H9 (cell line): ENCODE measurements at regions not wholly inside any gene's neighbourhood (a gene's known extent, or its start where the extent isn't known, plus 50 kb on each side); places are given as distances from the start of the nearest gene placed in this dataset.

ENCODE experiments used
- DNase-seq: peaks from one replicate; pipeline ENCODE4 v3.0.0-alpha.2; 2017
- H2AFZ ChIP-seq: one replicate; pipeline ENCODE4 v1.6.1; 2013; ENCODE audit warnings: mild to moderate bottlenecking, low read length, control low read depth, moderate library complexity
- H2AK5ac ChIP-seq: 2 replicates; pipeline ENCODE4 v1.6.1; 2013; ENCODE audit warnings: low read length, control low read depth, mixed read lengths; ENCODE audit not compliant: insufficient read length
- H2BK120ac ChIP-seq: one replicate; pipeline ENCODE4 v1.6.1; 2013; ENCODE audit warnings: low read depth, mild to moderate bottlenecking, low read length, control low read depth, inconsistent platforms; ENCODE audit not compliant: poor library complexity, severe bottlenecking
- H2BK12ac ChIP-seq: 2 replicates; pipeline ENCODE4 v1.6.1; 2013; ENCODE audit warnings: low read length, control low read depth, mixed read lengths, low read depth; ENCODE audit not compliant: insufficient read length
- H2BK15ac ChIP-seq: 2 replicates; pipeline ENCODE4 v1.6.1; 2013; ENCODE audit warnings: low read depth, low read length, control low read depth
- H2BK20ac ChIP-seq: one replicate; pipeline ENCODE4 v1.6.1; 2013; ENCODE audit warnings: low read depth, mild to moderate bottlenecking, low read length, control low read depth, inconsistent platforms; ENCODE audit not compliant: poor library complexity, severe bottlenecking
- H2BK5ac ChIP-seq: 2 replicates; pipeline ENCODE4 v1.6.1; 2013; ENCODE audit warnings: low read length, control low read depth, mixed read lengths; ENCODE audit not compliant: insufficient read length
- H3K14ac ChIP-seq: 2 replicates; pipeline ENCODE4 v1.6.1; 2013; ENCODE audit warnings: low read length, control low read depth; ENCODE audit not compliant: insufficient read depth
- H3K18ac ChIP-seq: 2 replicates; pipeline ENCODE4 v1.6.1; 2013; ENCODE audit warnings: low read depth, mild to moderate bottlenecking, mixed read lengths, low read length, control low read depth; ENCODE audit not compliant: insufficient read length
- H3K23ac ChIP-seq: 2 replicates; pipeline ENCODE4 v1.6.1; 2013; ENCODE audit warnings: low read length, control low read depth, mixed read lengths, low read depth; ENCODE audit not compliant: insufficient read length
- H3K23me2 ChIP-seq: 2 replicates; pipeline ENCODE4 v1.6.1; 2013; ENCODE audit warnings: low read depth, mild to moderate bottlenecking, mixed read lengths, low read length, control low read depth; ENCODE audit not compliant: insufficient read length, poor library complexity, severe bottlenecking
- H3K27ac ChIP-seq: 2 replicates; pipeline ENCODE4 v1.5.1; 2013; ENCODE audit warnings: low read length, control low read depth, mixed read lengths, low read depth; ENCODE audit not compliant: insufficient read length
- H3K27me3 ChIP-seq: 2 replicates; pipeline ENCODE4 v1.6.1; 2013; ENCODE audit warnings: low read length, control low read depth, inconsistent platforms; ENCODE audit not compliant: insufficient read depth
- H3K4ac ChIP-seq: 2 replicates; pipeline ENCODE4 v1.6.1; 2013; ENCODE audit warnings: low read depth, mild to moderate bottlenecking, control low read depth, inconsistent platforms, low read length, moderate library complexity
- H3K4me1 ChIP-seq: 2 replicates; pipeline ENCODE4 v1.6.1; 2013; ENCODE audit warnings: low read length, control low read depth, inconsistent platforms; ENCODE audit not compliant: insufficient read depth
- H3K4me2 ChIP-seq: 2 replicates; pipeline ENCODE4 v1.6.1; 2013; ENCODE audit warnings: low read length, control low read depth, mixed read lengths; ENCODE audit not compliant: insufficient read length, insufficient read depth
- H3K56ac ChIP-seq: 2 replicates; pipeline ENCODE4 v1.6.1; 2013; ENCODE audit warnings: low read depth, mild to moderate bottlenecking, mixed read lengths, low read length, control low read depth; ENCODE audit not compliant: insufficient read length
- H3K79me1 ChIP-seq: 2 replicates; pipeline ENCODE4 v1.6.1; 2013; ENCODE audit warnings: low read depth, mild to moderate bottlenecking, moderate library complexity, low read length, control low read depth, inconsistent platforms; ENCODE audit not compliant: insufficient read depth, poor library complexity, severe bottlenecking
- H3K79me2 ChIP-seq: 2 replicates; pipeline ENCODE4 v1.6.1; 2013; ENCODE audit warnings: low read length, control low read depth, inconsistent platforms; ENCODE audit not compliant: insufficient read depth
- H3K9ac ChIP-seq: 2 replicates; pipeline ENCODE4 v1.6.1; 2013; ENCODE audit warnings: low read length, control low read depth, mixed read lengths; ENCODE audit not compliant: insufficient read length; ENCODE audit errors: extremely low read depth
- H3K9me3 ChIP-seq: one replicate; pipeline ENCODE4 v1.6.1; 2013; ENCODE audit warnings: low read depth, low read length, inconsistent platforms; ENCODE audit not compliant: control insufficient read depth
- H3T11ph ChIP-seq: one replicate; pipeline ENCODE4 v1.6.1; 2013; ENCODE audit warnings: mild to moderate bottlenecking, low read length, control low read depth, inconsistent platforms
- H4K20me1 ChIP-seq: one replicate; pipeline ENCODE4 v1.6.1; 2013; ENCODE audit not compliant: control insufficient read depth, insufficient read length, insufficient read depth
- H4K5ac ChIP-seq: 2 replicates; pipeline ENCODE4 v1.6.1; 2013; ENCODE audit warnings: low read depth, mild to moderate bottlenecking, mixed read lengths, low read length, control low read depth; ENCODE audit not compliant: insufficient read length
- H4K8ac ChIP-seq: replicated peaks from 2 replicates; pipeline ENCODE4 v1.6.1; 2013; ENCODE audit warnings: low read length, control low read depth, mixed read lengths, low read depth; ENCODE audit not compliant: insufficient read length
- H4K91ac ChIP-seq: 2 replicates; pipeline ENCODE4 v1.6.1; 2013; ENCODE audit warnings: low read depth, mild to moderate bottlenecking, moderate library complexity, mixed read lengths, low read length, control low read depth; ENCODE audit not compliant: insufficient read length
- H3K27ac Mint-ChIP-seq, 3 experiments: 2 replicates in 2 of 3; 3 replicates in 1 of 3; pipeline ENCODE4 v1.8.0; 2020 to 2021; ENCODE audit warnings: mixed read lengths in 3 of 3, mild to moderate bottlenecking in 1 of 3, moderate library complexity in 1 of 3
- H3K27me3 Mint-ChIP-seq: 2 replicates; pipeline ENCODE4 v1.8.0; 2021; ENCODE audit warnings: low read depth, mild to moderate bottlenecking, moderate library complexity, mixed read lengths
- H3K36me3 Mint-ChIP-seq, 3 experiments: 2 replicates in 2 of 3; 3 replicates in 1 of 3; pipeline ENCODE4 v1.8.0; 2020 to 2021; ENCODE audit warnings: low read depth in 3 of 3, mixed read lengths in 3 of 3; ENCODE audit not compliant: insufficient read depth in 1 of 3
- H3K4me1 Mint-ChIP-seq, 2 experiments: 2 replicates each; pipeline ENCODE4 v1.8.0; 2020; ENCODE audit warnings: mixed read lengths in 2 of 2
- H3K4me3 Mint-ChIP-seq, 2 experiments: 2 replicates in 1 of 2; 3 replicates in 1 of 2; pipeline ENCODE4 v1.8.0; 2020 to 2021; ENCODE audit warnings: mild to moderate bottlenecking in 2 of 2, mixed read lengths in 2 of 2, moderate library complexity in 1 of 2
- H3K9me3 Mint-ChIP-seq, 2 experiments: 2 replicates in 1 of 2; 3 replicates in 1 of 2; pipeline ENCODE4 v1.8.0; 2020; ENCODE audit warnings: mild to moderate bottlenecking in 2 of 2, mixed read lengths in 2 of 2, moderate library complexity in 1 of 2
- WGBS: extraction: QIAGEN DNeasy Blood & Tissue Kit; methylation state at CpG from one replicate; pipeline ENCODE4 v1.1.7; 2013; ENCODE audit warnings: missing lambda C conversion rate, low lambda C conversion rate, mixed read lengths; ENCODE audit not compliant: insufficient read length; ENCODE audit errors: extremely low coverage; 5-methylcytosine and 5-hydroxymethylcytosine counted together
- TF ChIP-seq, protein P1 (sequence below): fragments of 200-600 bp; sonication (generic); conservative IDR thresholded peaks from 3 replicates; pipeline ENCODE4 v1.8.0; 2021; ENCODE audit warnings: antibody characterized with exemption, mild to moderate bottlenecking

DNA sequence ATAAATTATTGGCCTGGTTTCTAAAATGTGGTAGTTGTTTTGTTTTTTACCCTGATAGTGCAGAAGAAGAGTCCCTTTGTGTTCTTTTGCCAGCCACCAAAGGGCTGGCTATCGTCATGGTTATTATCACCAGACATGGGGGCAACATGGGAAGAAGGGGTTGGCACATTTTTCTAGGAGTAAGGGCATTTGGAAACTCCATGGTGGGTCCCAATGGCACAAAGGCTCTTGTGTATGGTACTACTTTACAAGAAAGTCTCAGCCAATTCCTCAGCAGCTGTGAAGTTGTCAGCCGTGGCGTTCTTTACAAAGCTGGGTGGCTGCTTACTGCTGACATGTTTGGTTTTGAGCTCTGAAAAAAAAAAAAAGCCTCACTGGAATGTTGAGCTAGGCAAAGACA is 330.4 kb upstream of the ESRRG start:
- Histone ChIP-seq H3K9ac (no peak overlapping the region), H3K79me2 (no peaks in the 10 kb centered on the region), H3K4me1 (no peaks in the 10 kb centered on the region), H4K8ac (no peak overlapping the region), H3K23me2 (no peaks in the 10 kb centered on the region), H3T11ph (no peak overlapping the region), H2BK120ac (no peak overlapping the region), H3K27me3 (no peaks in the 10 kb centered on the region), H3K27ac (no peak overlapping the region), H2BK5ac (no peak overlapping the region), H3K56ac (no peak overlapping the region), H3K14ac (no peak overlapping the region), H4K5ac (no peak overlapping the region), H3K18ac (no peak overlapping the region), H2BK12ac (no peak overlapping the region), H3K4me2 (no peak overlapping the region), H3K23ac (no peak overlapping the region), H4K91ac (no peak overlapping the region), H2AK5ac (no peak overlapping the region), H2BK20ac (no peak overlapping the region), H3K4ac (no peak overlapping the region), H2AFZ (no peak overlapping the region), H3K9me3 (no peaks in the 10 kb centered on the region), H3K79me1 (no peaks in the 10 kb centered on the region), H2BK15ac (no peak overlapping the region), H4K20me1 (no peaks in the 10 kb centered on the region)
- TF ChIP-seq, protein P1, sequence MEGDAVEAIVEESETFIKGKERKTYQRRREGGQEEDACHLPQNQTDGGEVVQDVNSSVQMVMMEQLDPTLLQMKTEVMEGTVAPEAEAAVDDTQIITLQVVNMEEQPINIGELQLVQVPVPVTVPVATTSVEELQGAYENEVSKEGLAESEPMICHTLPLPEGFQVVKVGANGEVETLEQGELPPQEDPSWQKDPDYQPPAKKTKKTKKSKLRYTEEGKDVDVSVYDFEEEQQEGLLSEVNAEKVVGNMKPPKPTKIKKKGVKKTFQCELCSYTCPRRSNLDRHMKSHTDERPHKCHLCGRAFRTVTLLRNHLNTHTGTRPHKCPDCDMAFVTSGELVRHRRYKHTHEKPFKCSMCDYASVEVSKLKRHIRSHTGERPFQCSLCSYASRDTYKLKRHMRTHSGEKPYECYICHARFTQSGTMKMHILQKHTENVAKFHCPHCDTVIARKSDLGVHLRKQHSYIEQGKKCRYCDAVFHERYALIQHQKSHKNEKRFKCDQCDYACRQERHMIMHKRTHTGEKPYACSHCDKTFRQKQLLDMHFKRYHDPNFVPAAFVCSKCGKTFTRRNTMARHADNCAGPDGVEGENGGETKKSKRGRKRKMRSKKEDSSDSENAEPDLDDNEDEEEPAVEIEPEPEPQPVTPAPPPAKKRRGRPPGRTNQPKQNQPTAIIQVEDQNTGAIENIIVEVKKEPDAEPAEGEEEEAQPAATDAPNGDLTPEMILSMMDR = no peak
- no peak for DNase-seq
- no peaks in the 10 kb centered on the region for H3K36me3 Mint-ChIP-seq
- no peaks in the 10 kb centered on the region; the same call in 1 of the 2 replicates for H3K27me3 Mint-ChIP-seq
- no CpG with 5 or more reads among the region's 3 CpGs for WGBS
- no peak overlapping the region for H3K27ac Mint-ChIP-seq
- H3K9me3 Mint-ChIP-seq = no peaks in the 10 kb centered on the region
- H3K4me1 Mint-ChIP-seq = no peaks in the 10 kb centered on the region
- H3K4me3 Mint-ChIP-seq = no peak overlapping the region
